ENCODE measurements at regions not wholly inside any gene's neighbourhood (a gene's known extent, or its start where the extent isn't known, plus 50 kb on each side); places are given as distances from the start of the nearest gene placed in this dataset.

DNA sequence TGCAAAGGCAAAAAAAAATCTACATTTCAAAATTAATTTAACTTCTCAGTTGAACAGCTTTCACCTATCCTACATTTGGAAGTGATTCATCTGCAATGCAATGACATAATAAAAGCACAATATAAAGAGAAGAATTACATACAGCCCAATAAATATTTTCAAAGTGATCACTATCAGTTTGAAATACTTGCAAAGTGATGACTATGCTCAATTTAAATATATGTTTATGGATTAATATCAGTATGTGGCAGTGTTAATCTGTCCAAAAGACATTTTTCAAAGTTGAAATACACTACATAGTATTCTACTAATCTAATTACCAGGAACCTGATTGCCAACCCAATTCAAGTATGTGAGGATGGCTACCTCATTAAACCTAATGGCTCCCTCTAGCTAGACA lies 460.7 kb upstream of the ATXN7L3B start:
- Histone ChIP-seq H3K27ac (ENCODE audit: low read length) (no peak overlapping the region), H2AFZ (ENCODE audit: low read length) (no peak overlapping the region), H3K4me2 (ENCODE audit: low read depth, low read length) (no peak overlapping the region), H3K27me3 (replicated peaks; ENCODE audit: insufficient read depth, low read length) (no peaks in the 10 kb centered on the region), H3K36me3 (replicated peaks; ENCODE audit: insufficient read depth, low read length) (no peaks in the 10 kb centered on the region), H3K4me1 (ENCODE audit: low read length) (no peaks in the 10 kb centered on the region), H3K9ac (ENCODE audit: low read length) (no peak overlapping the region), H3K4me3 (ENCODE audit: low read length) (no peak overlapping the region), H3K9me3 (replicated peaks; ENCODE audit: insufficient read depth, low read length) (no peaks in the 10 kb centered on the region), H3K79me2 (ENCODE audit: low read length) (no peaks in the 10 kb centered on the region), H4K20me1 (ENCODE audit: insufficient read depth, low read length) (no peaks in the 10 kb centered on the region), H3F3A (ENCODE audit: insufficient read depth, low read length) (no peaks in the 10 kb centered on the region), H3K9me2 (replicated peaks; ENCODE audit: insufficient read depth, low read length) (no peaks in the 10 kb centered on the region)
- TF ChIP-seq EZH2phosphoT487 (IDR thresholded peaks at IDR 0.05; ENCODE audit: low read length) = no peak
- TF ChIP-seq EZH2 (optimal IDR thresholded peaks at IDR 0.05; ENCODE audit: low read depth, low read length) = no peak
- TF ChIP-seq, protein P1, sequence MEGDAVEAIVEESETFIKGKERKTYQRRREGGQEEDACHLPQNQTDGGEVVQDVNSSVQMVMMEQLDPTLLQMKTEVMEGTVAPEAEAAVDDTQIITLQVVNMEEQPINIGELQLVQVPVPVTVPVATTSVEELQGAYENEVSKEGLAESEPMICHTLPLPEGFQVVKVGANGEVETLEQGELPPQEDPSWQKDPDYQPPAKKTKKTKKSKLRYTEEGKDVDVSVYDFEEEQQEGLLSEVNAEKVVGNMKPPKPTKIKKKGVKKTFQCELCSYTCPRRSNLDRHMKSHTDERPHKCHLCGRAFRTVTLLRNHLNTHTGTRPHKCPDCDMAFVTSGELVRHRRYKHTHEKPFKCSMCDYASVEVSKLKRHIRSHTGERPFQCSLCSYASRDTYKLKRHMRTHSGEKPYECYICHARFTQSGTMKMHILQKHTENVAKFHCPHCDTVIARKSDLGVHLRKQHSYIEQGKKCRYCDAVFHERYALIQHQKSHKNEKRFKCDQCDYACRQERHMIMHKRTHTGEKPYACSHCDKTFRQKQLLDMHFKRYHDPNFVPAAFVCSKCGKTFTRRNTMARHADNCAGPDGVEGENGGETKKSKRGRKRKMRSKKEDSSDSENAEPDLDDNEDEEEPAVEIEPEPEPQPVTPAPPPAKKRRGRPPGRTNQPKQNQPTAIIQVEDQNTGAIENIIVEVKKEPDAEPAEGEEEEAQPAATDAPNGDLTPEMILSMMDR (IDR thresholded peaks at IDR 0.05; ENCODE audit: low read length) = no peak
- DNase-seq = no peak

- Histone ChIP-seq H3K79me2 (ENCODE audit: low read length) (no peaks in the 10 kb centered on the region), H3K9me2 (replicated peaks; ENCODE audit: insufficient read depth, low read length) (no peaks in the 10 kb centered on the region), H3F3A (ENCODE audit: insufficient read depth, low read length) (no peaks in the 10 kb centered on the region), H3K27ac (ENCODE audit: low read length) (no peak overlapping the region), H3K4me2 (ENCODE audit: low read depth, low read length) (no peak overlapping the region), H2AFZ (ENCODE audit: low read length) (no peak overlapping the region), H3K4me1 (ENCODE audit: low read length) (no peaks in the 10 kb centered on the region), H3K9me3 (replicated peaks; ENCODE audit: insufficient read depth, low read length) (no peaks in the 10 kb centered on the region), H3K27me3 (replicated peaks; ENCODE audit: insufficient read depth, low read length) (no peaks in the 10 kb centered on the region), H3K9ac (ENCODE audit: low read length) (no peak overlapping the region), H4K20me1 (ENCODE audit: insufficient read depth, low read length) (no peaks in the 10 kb centered on the region), H3K4me3 (ENCODE audit: low read length) (no peak overlapping the region), H3K36me3 (replicated peaks; ENCODE audit: insufficient read depth, low read length) (no peaks in the 10 kb centered on the region)
- no peak for DNase-seq
- no peak for TF ChIP-seq EZH2 (optimal IDR thresholded peaks at IDR 0.05; ENCODE audit: low read depth, low read length)
- TF ChIP-seq, protein P1 (IDR thresholded peaks at IDR 0.05; ENCODE audit: low read length) = no peak
- no peak for TF ChIP-seq EZH2phosphoT487 (IDR thresholded peaks at IDR 0.05; ENCODE audit: low read length)
Measured at GRCh38 chr12:74105434-74105833, 432.2 kb upstream of the ATXN7L3B start.

DNA sequence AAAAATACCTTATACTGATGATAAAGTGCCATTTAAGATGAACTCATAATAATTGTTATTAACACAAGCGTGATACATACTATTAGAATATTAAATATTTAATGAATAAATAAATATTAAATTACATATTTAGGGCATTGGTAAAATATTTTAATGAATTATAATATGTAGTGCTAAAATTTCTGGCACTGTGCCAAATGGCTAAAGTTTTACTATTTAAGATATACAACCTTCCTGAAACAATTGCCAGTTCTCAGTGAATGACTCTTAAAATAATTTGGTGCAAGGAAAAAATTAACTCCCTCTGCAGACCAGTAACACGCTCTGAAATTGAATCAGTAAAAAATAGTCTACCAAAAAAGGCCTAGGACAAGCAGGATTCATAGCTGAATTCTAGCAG lies 428.9 kb upstream of the ATXN7L3B start:
- no peak overlapping the region for H3K9ac ChIP-seq (ENCODE audit: low read length)

More for the DNA sequence above, 428.9 kb upstream of the ATXN7L3B start:
- Histone ChIP-seq H3K9me3 (replicated peaks; ENCODE audit: insufficient read depth, low read length) (no peaks in the 10 kb centered on the region), H2AFZ (ENCODE audit: low read length) (no peak overlapping the region), H3K4me3 (ENCODE audit: low read length) (no peak overlapping the region), H3F3A (ENCODE audit: insufficient read depth, low read length) (no peaks in the 10 kb centered on the region), H3K27ac (ENCODE audit: low read length) (no peak overlapping the region), H3K36me3 (replicated peaks; ENCODE audit: insufficient read depth, low read length) (no peaks in the 10 kb centered on the region), H3K27me3 (replicated peaks; ENCODE audit: insufficient read depth, low read length) (no peaks in the 10 kb centered on the region), H3K79me2 (ENCODE audit: low read length) (no peaks in the 10 kb centered on the region), H3K4me1 (ENCODE audit: low read length) (no peaks in the 10 kb centered on the region), H3K9me2 (replicated peaks; ENCODE audit: insufficient read depth, low read length) (no peaks in the 10 kb centered on the region), H3K4me2 (ENCODE audit: low read depth, low read length) (no peak overlapping the region), H4K20me1 (ENCODE audit: insufficient read depth, low read length) (no peaks in the 10 kb centered on the region)
- DNase-seq = no peak
- TF ChIP-seq EZH2phosphoT487 (IDR thresholded peaks at IDR 0.05; ENCODE audit: low read length) (no peak), EZH2 (optimal IDR thresholded peaks at IDR 0.05; ENCODE audit: low read depth, low read length) (no peak)
- TF ChIP-seq, protein P1 (IDR thresholded peaks at IDR 0.05; ENCODE audit: low read length) = no peak

Measured in MM.1S (cell line).